SIG-M5 treated with dmso at 0.1 percent for 504 hours (cell line): ENCODE measurements at regions not wholly inside any gene's neighbourhood (a gene's known extent, or its start where the extent isn't known, plus 50 kb on each side); places are given as distances from the start of the nearest gene placed in this dataset.

Source experiments
- DNase-seq: peaks from one replicate; lab custom pipeline; 2025; ENCODE audit not compliant: unreplicated experiment; lab: John Stamatoyannopoulos, UW

DNA sequence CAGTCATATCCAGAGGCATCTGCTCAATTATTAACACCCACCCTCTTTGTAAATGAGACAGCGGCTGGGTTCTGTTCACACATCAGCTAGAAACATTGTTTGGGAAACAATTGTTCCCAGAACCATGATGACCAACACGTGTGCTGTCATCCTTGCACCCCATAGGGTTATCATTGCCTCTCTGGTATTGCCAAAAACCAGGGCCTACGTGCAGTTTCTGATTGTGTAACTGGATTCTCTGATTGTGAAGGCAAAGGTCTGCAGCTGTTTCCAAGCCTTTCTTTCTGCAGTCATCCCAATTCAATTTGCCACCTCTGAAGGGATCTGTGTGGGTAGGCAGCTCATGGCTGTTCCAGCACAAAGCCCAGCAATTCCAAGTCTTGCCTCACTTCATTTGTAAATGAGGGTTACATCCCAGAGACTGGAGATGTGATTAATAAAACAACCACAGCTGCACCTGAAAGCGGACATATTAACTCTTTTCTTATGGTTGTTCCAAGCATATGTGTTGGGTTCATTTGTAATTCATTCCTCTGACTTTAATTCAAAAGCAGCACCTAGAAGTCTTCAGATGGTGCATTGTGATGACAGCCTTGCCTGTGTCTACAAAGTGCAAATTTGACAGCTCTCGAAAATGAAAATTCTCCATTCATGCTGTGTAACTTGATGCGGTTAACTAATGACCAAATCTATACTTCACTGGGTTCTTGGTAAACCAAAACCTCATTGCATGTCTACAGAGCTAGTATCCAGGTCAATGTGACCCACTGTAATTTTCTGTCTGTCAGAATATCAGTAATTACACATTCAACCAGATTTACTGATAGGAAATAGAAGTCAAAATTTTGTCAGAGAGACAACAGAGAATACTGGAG lies 66.6 kb downstream of the YIPF5 start:
- DNase-seq: no peak

GRCh38 chr5:144105371-144105770 lies 65.1 kb downstream of the YIPF5 start:
- no peak for DNase-seq

DNA sequence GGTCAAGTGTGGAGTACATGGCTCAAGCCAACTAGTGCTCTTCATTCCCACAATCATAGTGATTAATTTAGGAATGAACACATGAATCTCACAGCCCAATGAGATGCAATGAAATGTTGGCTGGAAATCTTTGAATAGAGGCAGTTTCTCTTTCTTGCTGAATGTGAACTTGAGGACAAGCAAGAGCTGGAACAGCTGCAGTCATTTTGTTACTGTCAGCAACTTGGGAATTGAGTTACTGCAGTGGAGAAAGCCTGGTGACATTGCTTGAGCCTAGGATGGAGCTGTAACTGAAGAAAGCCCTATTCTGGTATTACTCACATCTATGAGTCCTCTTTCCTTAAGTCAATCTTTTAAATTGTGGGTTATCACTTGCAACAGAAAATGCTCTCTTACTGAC lies 62.3 kb downstream of the YIPF5 start:
- DNase-seq: no peak
